HCEC 1CT (cell line): ENCODE measurements at regions not wholly inside any gene's neighbourhood (a gene's known extent, or its start where the extent isn't known, plus 50 kb on each side); places are given as distances from the start of the nearest gene placed in this dataset.

Source experiments
- DNase-seq: peaks from one replicate; pipeline ENCODE4 v3.0.0-alpha.2; 2017

DNA sequence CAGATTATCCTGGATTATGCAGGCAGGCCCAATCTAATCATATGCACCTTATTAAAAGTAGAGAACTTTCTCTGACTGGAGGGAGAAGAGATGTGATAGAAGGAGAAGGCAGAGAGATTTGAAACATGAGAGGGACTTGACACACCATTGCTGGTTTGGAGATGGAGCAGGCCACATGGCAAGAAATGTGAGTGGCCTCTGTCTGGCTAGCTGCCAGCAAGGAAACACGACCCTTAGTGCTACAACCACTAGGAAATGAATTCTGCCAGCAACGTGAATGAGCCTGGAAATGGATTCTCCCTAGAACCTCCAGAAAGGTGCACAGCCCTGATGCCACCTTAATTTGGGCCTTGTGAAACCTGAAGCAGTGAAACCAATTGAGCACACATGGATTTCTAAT is 79.5 kb upstream of the MBNL3 start:
- no peak for DNase-seq

DNA sequence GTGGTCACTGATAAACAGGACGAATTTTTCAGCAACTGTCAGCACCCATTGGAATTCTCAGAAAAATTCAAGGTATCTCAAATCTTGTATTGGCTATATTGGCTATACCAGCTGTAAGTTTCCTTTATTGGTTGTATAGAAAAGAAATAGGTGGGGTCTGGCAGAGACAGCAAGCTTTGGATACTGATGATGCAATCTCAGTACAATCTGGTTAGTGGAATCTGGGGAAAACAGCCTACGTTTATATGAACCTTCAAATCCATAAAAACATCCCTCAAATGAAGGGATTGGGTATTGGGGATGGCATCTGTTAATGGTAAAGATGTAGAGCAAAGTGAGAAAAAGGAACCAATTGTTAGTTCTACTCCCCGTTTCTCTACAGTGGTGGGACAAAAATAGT is 76.4 kb upstream of the MBNL3 start:
- DNase-seq = no peak

DNA sequence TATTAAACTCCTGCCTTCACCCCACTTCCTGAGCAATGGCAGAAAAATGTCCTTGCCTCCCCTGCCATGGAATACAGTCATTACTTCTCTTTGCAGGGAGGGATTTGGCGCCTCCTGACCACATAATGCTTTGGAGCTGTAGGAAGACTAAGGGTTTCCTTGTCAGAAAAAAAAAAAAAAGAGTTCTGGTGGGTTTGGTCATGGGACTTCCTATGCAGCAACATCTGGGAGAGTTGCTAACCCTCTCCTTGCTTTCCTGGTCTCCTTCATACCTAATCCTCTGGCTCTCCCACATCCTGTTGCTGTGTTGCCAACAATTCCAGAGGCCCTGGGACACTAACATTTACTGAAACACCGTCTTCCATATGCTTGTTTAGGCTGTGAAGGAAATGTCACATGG is 75.1 kb upstream of the MBNL3 start:
- DNase-seq = peak; percentile 82

DNA sequence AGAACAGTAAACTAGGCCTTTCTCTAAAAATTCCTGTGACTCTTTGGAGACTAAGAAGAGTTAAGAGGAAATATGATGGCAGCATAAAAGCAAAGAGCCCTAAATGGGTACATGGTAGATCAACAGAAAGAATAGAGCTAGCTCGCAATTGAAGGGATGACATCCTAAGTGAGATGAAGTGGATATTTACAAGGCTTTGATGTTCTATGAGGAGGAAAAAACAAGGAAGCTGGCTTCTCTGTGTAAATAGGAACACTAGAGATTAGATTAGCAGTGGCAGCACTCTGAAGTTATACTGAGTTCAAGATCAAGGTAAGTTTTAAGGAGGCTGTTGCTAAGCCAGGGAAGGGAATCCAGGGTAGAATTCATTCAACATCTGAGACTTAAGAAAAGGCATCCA is 73.1 kb upstream of the MBNL3 start:
- DNase-seq = no peak

DNA sequence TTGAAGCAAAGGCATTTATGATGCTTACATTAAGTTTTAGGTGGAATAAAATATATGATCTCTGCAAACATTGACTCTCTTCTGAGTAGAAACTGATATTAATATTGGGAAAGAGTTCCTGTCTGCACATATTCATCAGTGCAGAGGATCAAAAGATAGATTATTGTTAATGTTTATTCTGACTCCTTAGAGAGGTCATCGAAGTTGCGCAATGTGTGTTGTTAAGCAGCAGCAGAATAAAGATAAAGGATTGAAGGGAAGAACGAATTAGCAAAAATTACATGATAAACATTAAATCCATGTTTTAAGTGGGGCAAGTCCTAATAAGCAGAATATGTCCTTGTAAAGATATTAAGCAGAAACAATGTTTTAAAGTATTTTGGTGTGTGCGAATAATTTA is 72.6 kb upstream of the MBNL3 start:
- DNase-seq = no peak

DNA sequence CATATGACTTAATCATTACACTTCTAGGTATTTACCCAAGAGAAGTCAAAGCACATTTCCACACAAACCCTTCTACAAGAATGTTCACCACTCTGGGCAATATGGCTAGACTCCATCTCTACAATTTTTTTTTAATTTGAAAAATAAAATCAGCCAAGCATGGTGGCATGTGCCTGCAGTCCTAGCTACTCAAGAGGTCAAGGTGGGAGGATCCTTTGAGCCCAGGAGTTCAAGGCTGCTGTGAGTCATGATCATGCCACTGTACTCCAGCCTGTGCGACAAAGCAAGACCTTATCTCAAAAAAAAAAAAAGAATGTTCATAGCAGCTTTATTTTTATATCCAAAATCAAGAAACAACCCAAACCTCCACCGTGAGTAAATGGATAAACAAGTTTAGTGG is 70.3 kb upstream of the MBNL3 start:
- DNase-seq = no peak

DNA sequence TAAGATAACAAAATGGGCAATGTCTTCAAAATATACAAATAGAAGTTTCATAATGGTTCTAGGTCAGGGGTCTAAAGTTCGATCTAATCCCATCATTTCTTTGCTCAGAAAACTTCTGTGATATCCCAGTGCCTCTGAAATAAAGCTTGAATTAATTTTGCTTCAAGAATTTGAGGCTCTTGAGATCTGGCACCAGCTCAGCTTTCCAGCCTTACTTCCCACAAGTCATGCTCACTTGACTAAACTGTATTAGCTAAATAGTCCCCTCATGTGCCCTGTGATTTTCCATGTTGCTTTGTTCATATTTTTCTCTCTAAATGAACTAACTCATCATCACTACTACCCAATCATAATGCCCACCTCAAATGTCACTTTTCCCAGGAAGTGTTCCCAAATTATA is 50.8 kb upstream of the MBNL3 start:
- DNase-seq = no peak
